Uterus (tissue), 2 donors: ENCODE measurements at regions not wholly inside any gene's neighbourhood (a gene's known extent, or its start where the extent isn't known, plus 50 kb on each side); places are given as distances from the start of the nearest gene placed in this dataset.

ENCODE experiments used
- CTCF ChIP-seq, 4 experiments: fragments of 200-600 bp in 2 of 4; fragments of 450-650 bp in 2 of 4; sonication (generic) in 2 of 4; IDR thresholded peaks; one replicate each; pipeline ENCODE4 v1.5.1; 2016 to 2019; ENCODE audit warnings: antibody characterized with exemption in 4 of 4, mild to moderate bottlenecking in 2 of 4, moderate library complexity in 1 of 4
- POLR2A ChIP-seq, 2 donors: fragments of 450-650 bp; IDR thresholded peaks; one replicate each; pipeline ENCODE4 v1.6.1; 2016; ENCODE audit warnings: antibody characterized with exemption in 2 of 2, mild to moderate bottlenecking in 1 of 2, moderate library complexity in 1 of 2

GRCh38 chr19:31546205-31546960 is 197.1 kb upstream of the TSHZ3 start:
- TF ChIP-seq CTCF (IDR thresholded peaks at IDR 0.05) (no peak), POLR2A (IDR thresholded peaks at IDR 0.05) (no peak)
